Keratinocyte (primary cell): ENCODE measurements at regions not wholly inside any gene's neighbourhood (a gene's known extent, or its start where the extent isn't known, plus 50 kb on each side); places are given as distances from the start of the nearest gene placed in this dataset.

ENCODE experiments used
- DNase-seq: peaks from one replicate; pipeline ENCODE4 v3.0.0-alpha.2; 2011; ENCODE audit warnings: low read depth, missing footprints, low spot score
- FAIRE-seq: peaks from 2 replicates; lab custom pipeline; 2011; peaks lifted over from hg19 to GRCh38; lab: Jason Lieb, UNC
- H2AFZ ChIP-seq: 2 replicates; pipeline ENCODE4 v1.6.0; 2012; ENCODE audit warnings: low read length, control low read depth, inconsistent platforms; ENCODE audit not compliant: control insufficient read depth
- H3K27ac ChIP-seq: 2 replicates; pipeline ENCODE4 v1.5.1; 2011; ENCODE audit warnings: low read length; ENCODE audit not compliant: control insufficient read depth, insufficient read depth
- H3K27me3 ChIP-seq: 3 replicates; pipeline ENCODE4 v1.6.0; 2011; ENCODE audit warnings: low read length; ENCODE audit not compliant: control insufficient read depth, insufficient read depth; ENCODE audit errors: extremely low read depth
- H3K36me3 ChIP-seq, 2 experiments: 2 replicates in 1 of 2; 3 replicates in 1 of 2; pipeline ENCODE4 v1.5.1; 2011; ENCODE audit warnings: low read length in 2 of 2, mild to moderate bottlenecking in 1 of 2; ENCODE audit not compliant: control insufficient read depth in 2 of 2, insufficient read depth in 2 of 2; ENCODE audit errors: extremely low read depth in 1 of 2
- H3K4me1 ChIP-seq: 3 replicates; pipeline ENCODE4 v1.5.1; 2011; ENCODE audit warnings: low read length; ENCODE audit not compliant: control insufficient read depth, insufficient read depth; ENCODE audit errors: extremely low read depth
- H3K4me2 ChIP-seq: 3 replicates; pipeline ENCODE4 v1.6.0; 2011; ENCODE audit warnings: low read depth, low read length; ENCODE audit not compliant: control insufficient read depth, insufficient read depth; ENCODE audit errors: extremely low read depth
- H3K4me3 ChIP-seq, 3 experiments: fragments of 200-600 bp in 1 of 3; sonication (generic) in 1 of 3; 2 replicates in 2 of 3; 3 replicates in 1 of 3; pipeline ENCODE4 v1.5.1; 2011 to 2016; ENCODE audit warnings: low read length in 3 of 3, mild to moderate bottlenecking in 3 of 3, control low read depth in 2 of 3, inconsistent platforms in 1 of 3, low read depth in 1 of 3, mixed read lengths in 1 of 3, mixed run types in 1 of 3, moderate library complexity in 1 of 3; ENCODE audit not compliant: control insufficient read depth in 2 of 3, insufficient read depth in 2 of 3; ENCODE audit errors: extremely low read depth in 1 of 3
- H3K79me2 ChIP-seq: 2 replicates; pipeline ENCODE4 v1.6.0; 2012; ENCODE audit warnings: low read length; ENCODE audit not compliant: control insufficient read depth, insufficient read depth
- H3K9ac ChIP-seq: 3 replicates; pipeline ENCODE4 v1.6.0; 2011; ENCODE audit warnings: low read length; ENCODE audit not compliant: control insufficient read depth, insufficient read depth; ENCODE audit errors: extremely low read depth
- H3K9me1 ChIP-seq: 3 replicates; pipeline ENCODE4 v1.6.0; 2011; ENCODE audit warnings: low read length; ENCODE audit not compliant: control insufficient read depth, insufficient read depth; ENCODE audit errors: extremely low read depth
- H3K9me3 ChIP-seq: 2 replicates; pipeline ENCODE4 v1.5.1; 2012; ENCODE audit warnings: low read depth, low read length; ENCODE audit not compliant: control insufficient read depth
- H4K20me1 ChIP-seq: 3 replicates; pipeline ENCODE4 v1.6.0; 2011; ENCODE audit warnings: low read length; ENCODE audit not compliant: control insufficient read depth, insufficient read depth; ENCODE audit errors: extremely low read depth
- EZH2 ChIP-seq: IDR thresholded peaks from one replicate; pipeline ENCODE4 v1.6.1; 2012; ENCODE audit warnings: inconsistent platforms, mild to moderate bottlenecking, low read length, moderate library complexity
- dilution Hi-C: fragments of 300-500 bp; cut with MboI; formaldehyde crosslinking; loops from one replicate; pipeline ENCODE4 v1.7.0; 2020; ENCODE audit warnings: low sequenced_read_pairs; ENCODE audit not compliant: extremely low pct_ligation_motif_present
- TF ChIP-seq, protein P1 (sequence below), 3 experiments: IDR thresholded peaks in 1 of 3; conservative IDR thresholded peaks in 1 of 3; optimal IDR thresholded peaks in 1 of 3; 2 replicates in 2 of 3; 3 replicates in 1 of 3; pipeline versions ENCODE3 to v1.5.1; 2011; ENCODE audit warnings: low read length in 3 of 3, mild to moderate bottlenecking in 3 of 3, moderate library complexity in 2 of 3, control low read depth in 1 of 3, inconsistent platforms in 1 of 3; ENCODE audit not compliant: insufficient read depth in 2 of 3; ENCODE audit errors: extremely low read depth in 1 of 3

DNA sequence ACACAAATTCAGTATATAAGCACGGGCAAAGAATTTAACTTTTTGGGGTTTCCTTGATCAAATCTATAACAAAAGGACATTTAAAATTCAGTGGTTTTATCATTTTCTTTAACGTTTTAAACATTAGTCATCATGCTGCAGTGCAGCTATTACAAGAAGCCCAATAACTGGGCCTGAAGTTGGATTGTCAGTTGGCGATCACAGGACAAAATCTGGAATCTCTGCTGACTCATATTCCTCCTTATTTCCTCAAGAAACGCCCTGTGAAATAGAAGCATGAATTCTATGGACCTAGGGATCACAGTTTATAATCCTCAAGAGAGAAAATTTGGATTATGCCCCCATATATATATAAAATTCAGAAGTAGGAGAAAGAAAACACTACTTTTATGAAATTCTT lies 971.6 kb upstream of the MIR17HG start:
- TF ChIP-seq, protein P1, sequence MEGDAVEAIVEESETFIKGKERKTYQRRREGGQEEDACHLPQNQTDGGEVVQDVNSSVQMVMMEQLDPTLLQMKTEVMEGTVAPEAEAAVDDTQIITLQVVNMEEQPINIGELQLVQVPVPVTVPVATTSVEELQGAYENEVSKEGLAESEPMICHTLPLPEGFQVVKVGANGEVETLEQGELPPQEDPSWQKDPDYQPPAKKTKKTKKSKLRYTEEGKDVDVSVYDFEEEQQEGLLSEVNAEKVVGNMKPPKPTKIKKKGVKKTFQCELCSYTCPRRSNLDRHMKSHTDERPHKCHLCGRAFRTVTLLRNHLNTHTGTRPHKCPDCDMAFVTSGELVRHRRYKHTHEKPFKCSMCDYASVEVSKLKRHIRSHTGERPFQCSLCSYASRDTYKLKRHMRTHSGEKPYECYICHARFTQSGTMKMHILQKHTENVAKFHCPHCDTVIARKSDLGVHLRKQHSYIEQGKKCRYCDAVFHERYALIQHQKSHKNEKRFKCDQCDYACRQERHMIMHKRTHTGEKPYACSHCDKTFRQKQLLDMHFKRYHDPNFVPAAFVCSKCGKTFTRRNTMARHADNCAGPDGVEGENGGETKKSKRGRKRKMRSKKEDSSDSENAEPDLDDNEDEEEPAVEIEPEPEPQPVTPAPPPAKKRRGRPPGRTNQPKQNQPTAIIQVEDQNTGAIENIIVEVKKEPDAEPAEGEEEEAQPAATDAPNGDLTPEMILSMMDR (optimal IDR thresholded peaks at IDR 0.05 in 1 of 3, IDR thresholded peaks at IDR 0.05 in 1 of 3, conservative IDR thresholded peaks at IDR 0.05 in 1 of 3; ENCODE audit: extremely low read depth in 1 of 3, insufficient read depth in 2 of 3, low read length in 3 of 3) = no peak
- no peak for TF ChIP-seq EZH2
- no peaks in the 10 kb centered on the region for H3K79me2 ChIP-seq
- dilution Hi-C loops = no loop called here

DNA sequence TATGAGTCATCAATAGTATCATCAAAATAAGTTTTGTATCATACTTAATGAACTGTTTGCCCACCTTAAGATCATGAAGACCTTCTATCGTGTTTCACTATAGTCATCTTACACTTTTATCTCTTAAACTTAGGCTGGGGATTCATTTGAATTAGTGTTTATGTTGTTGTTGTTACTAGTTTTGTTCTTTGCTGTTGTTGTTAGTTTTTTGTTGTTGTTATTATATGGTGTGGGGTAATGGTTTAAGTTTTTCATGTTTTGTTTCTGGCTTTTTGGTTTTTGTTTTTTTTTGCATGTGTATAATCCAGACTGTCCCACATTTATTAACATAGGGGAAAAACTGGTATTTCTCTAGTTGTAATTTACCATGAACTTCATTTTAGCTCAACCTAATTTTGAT lies 965.1 kb upstream of the MIR17HG start:
- Histone ChIP-seq H3K36me3 (no peaks in the 10 kb centered on the region), H4K20me1 (no peaks in the 10 kb centered on the region), H3K27me3 (no peaks in the 10 kb centered on the region), H3K4me3 (no peak overlapping the region), H3K4me2 (no peak overlapping the region), H3K9ac (no peak overlapping the region), H2AFZ (no peak overlapping the region), H3K4me1 (no peaks in the 10 kb centered on the region), H3K9me1 (no peaks in the 10 kb centered on the region), H3K27ac (no peak overlapping the region), H3K79me2 (no peaks in the 10 kb centered on the region), H3K9me3 (no peaks in the 10 kb centered on the region)
- TF ChIP-seq, protein P1 (optimal IDR thresholded peaks at IDR 0.05 in 1 of 3, IDR thresholded peaks at IDR 0.05 in 1 of 3, conservative IDR thresholded peaks at IDR 0.05 in 1 of 3; ENCODE audit: extremely low read depth in 1 of 3, insufficient read depth in 2 of 3, low read length in 3 of 3) = no peak
- no peak for TF ChIP-seq EZH2
- FAIRE-seq (no peak), DNase-seq (no peak)
- dilution Hi-C loops = no loop called here

More for the DNA sequence above, 971.6 kb upstream of the MIR17HG start:
- H3K4me2 ChIP-seq = no peak overlapping the region
- H2AFZ ChIP-seq = no peak overlapping the region
- H3K27me3 ChIP-seq = no peaks in the 10 kb centered on the region
- H3K9ac ChIP-seq = no peak overlapping the region
- H3K9me1 ChIP-seq = no peaks in the 10 kb centered on the region
- FAIRE-seq (no peak), DNase-seq (no peak)
- no peak overlapping the region for H3K27ac ChIP-seq
- no peaks in the 10 kb centered on the region for H4K20me1 ChIP-seq
- no peaks in the 10 kb centered on the region for H3K36me3 ChIP-seq
- H3K4me3 ChIP-seq = no peak overlapping the region
- H3K9me3 ChIP-seq = no peaks in the 10 kb centered on the region
- H3K4me1 ChIP-seq = no peaks in the 10 kb centered on the region
